ENCODE measurements at regions not wholly inside any gene's neighbourhood (a gene's known extent, or its start where the extent isn't known, plus 50 kb on each side); places are given as distances from the start of the nearest gene placed in this dataset.

DNA sequence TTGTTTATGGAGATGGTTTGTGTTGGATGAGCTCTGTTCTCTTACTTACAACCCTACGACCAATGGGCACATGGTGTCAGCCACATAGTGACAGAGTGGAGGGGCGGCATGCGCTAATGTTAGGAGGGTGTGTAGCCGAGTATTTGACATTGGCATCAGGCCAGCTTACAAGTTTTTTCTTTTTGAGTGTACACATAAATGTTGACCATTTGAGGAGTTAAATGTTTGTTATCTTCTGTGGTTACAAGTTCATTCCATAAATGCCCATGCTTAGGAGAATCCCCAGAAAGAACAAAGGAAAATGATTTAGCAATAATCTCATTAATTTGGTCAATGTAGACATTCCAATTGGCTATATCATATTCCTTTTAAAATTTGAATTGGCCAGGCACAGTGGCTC, 180.1 kb upstream of the ELL2 start:
- intact Hi-C loops (cut with micrococcal nuclease) = no loop called here
- Histone ChIP-seq H3K36me3 (ENCODE audit: control insufficient read depth in 2 of 2, extremely low read depth in 1 of 2, insufficient read depth in 2 of 2, low read length in 2 of 2) (no peaks in the 10 kb centered on the region), H2AFZ (ENCODE audit: low read depth, low read length) (no peak overlapping the region), H3K9me3 (replicated peaks; ENCODE audit: control insufficient read depth, insufficient read depth, low read length) (no peaks in the 10 kb centered on the region), H3K27ac (ENCODE audit: insufficient read depth, low read depth, low read length) (no peak overlapping the region), H3K4me3 (replicated peaks in 1 of 3; ENCODE audit: insufficient read depth in 1 of 3, low read depth in 1 of 3, low read length in 3 of 3) (no peak overlapping the region), H3K9me1 (replicated peaks; ENCODE audit: control insufficient read depth, extremely low read depth, insufficient read depth, low read length) (no peaks in the 10 kb centered on the region), H4K20me1 (replicated peaks; ENCODE audit: control insufficient read depth, extremely low read depth, insufficient read depth, low read length) (no peaks in the 10 kb centered on the region), H3K4me2 (ENCODE audit: insufficient read depth, low read length) (no peak overlapping the region), H3K4me1 (ENCODE audit: control insufficient read depth, extremely low read depth, insufficient read depth, low read length) (no peaks in the 10 kb centered on the region), H3K9ac (replicated peaks; ENCODE audit: extremely low read depth, insufficient read depth, low read length) (no peak overlapping the region), H3K79me2 (ENCODE audit: control insufficient read depth, insufficient read depth, low read length) (no peaks in the 10 kb centered on the region), H3K27me3 (ENCODE audit: control insufficient read depth in 2 of 2, insufficient read depth in 2 of 2, low read length in 2 of 2) (no peaks in the 10 kb centered on the region)
- CTCF ChIA-PET = no interaction called here
- dilution Hi-C loops (cut with MboI; ENCODE audit: extremely low pct_ligation_motif_present, low sequenced_read_pairs) = no loop called here
- FAIRE-seq (no peak), DNase-seq (ENCODE audit: low read depth, low spot score) (no peak)
- no TSS peak for BruUV-seq (replicated peaks)
- POLR2A ChIA-PET = no interaction called here
- TF ChIP-seq EZH2 (IDR thresholded peaks at IDR 0.05; ENCODE audit: borderline replicate concordance, low read depth, low read length, severe bottlenecking) (no peak), POLR2A (IDR thresholded peaks at IDR 0.05; ENCODE audit: low read depth, low read length) (no peak), JUN (IDR thresholded peaks at IDR 0.05; ENCODE audit: borderline replicate concordance, insufficient read depth, insufficient read length, low read depth) (no peak), FOS (IDR thresholded peaks at IDR 0.05; ENCODE audit: borderline replicate concordance, insufficient read depth, low read length) (no peak), POLR2AphosphoS5 (IDR thresholded peaks at IDR 0.05; ENCODE audit: insufficient read depth, low read depth, low read length) (no peak), MYC (IDR thresholded peaks at IDR 0.05; ENCODE audit: low read depth, low read length) (no peak), CTCF (IDR thresholded peaks at IDR 0.05; ENCODE audit: extremely low read depth in 1 of 2, insufficient read depth in 1 of 2, low read depth in 1 of 2, low read length in 2 of 2) (no peak), GATA2 (IDR thresholded peaks at IDR 0.05; ENCODE audit: insufficient read depth, insufficient read length, low read depth, low read length) (no peak)
- TF ChIP-seq, protein P1, sequence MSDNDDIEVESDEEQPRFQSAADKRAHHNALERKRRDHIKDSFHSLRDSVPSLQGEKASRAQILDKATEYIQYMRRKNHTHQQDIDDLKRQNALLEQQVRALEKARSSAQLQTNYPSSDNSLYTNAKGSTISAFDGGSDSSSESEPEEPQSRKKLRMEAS (IDR thresholded peaks at IDR 0.05; ENCODE audit: insufficient read depth, insufficient read length) = no peak
